Esophagus muscularis mucosa (tissue), 4 donors: ENCODE measurements at regions not wholly inside any gene's neighbourhood (a gene's known extent, or its start where the extent isn't known, plus 50 kb on each side); places are given as distances from the start of the nearest gene placed in this dataset.

Experiments used
- DNase-seq: peaks from one replicate; pipeline ENCODE4 v3.0.0-alpha.2; 2017; ENCODE audit errors: extremely low spot score
- H3K27ac ChIP-seq, 4 donors: fragments of 200-600 bp; sonication (generic); replicated peaks in 1 of 4; 1 replicate in 3 of 4; 2 replicates in 1 of 4; pipeline ENCODE4 v1.5.1; 2016 to 2019; ENCODE audit warnings: mild to moderate bottlenecking in 1 of 4
- H3K27me3 ChIP-seq, 4 donors: fragments of 200-600 bp; sonication (generic); one replicate each; pipeline versions ENCODE4 v1.5.1 to v1.6.0; 2016 to 2019
- H3K36me3 ChIP-seq, 4 donors: fragments of 200-600 bp; sonication (generic); one replicate each; pipeline ENCODE4 v1.5.1; 2016 to 2019
- H3K4me1 ChIP-seq, 4 donors: fragments of 200-600 bp; sonication (generic); one replicate each; pipeline ENCODE4 v1.5.1; 2016 to 2019
- H3K4me3 ChIP-seq, 4 donors: fragments of 200-600 bp; sonication (generic); 1 replicate in 2 of 4; 2 replicates in 2 of 4; pipeline ENCODE4 v1.5.1; 2016 to 2019; ENCODE audit warnings: mild to moderate bottlenecking in 4 of 4, moderate library complexity in 1 of 4
- H3K9me3 ChIP-seq, 4 donors: fragments of 200-600 bp; sonication (generic); 1 replicate in 3 of 4; 2 replicates in 1 of 4; pipeline ENCODE4 v1.5.1; 2016 to 2019
- CTCF ChIP-seq, 3 experiments: fragments of 200-600 bp in 2 of 3; fragments of 450-650 bp in 1 of 3; sonication (generic) in 2 of 3; IDR thresholded peaks; one replicate each; pipeline ENCODE4 v1.5.1; 2017 to 2019; ENCODE audit warnings: antibody characterized with exemption in 3 of 3, mild to moderate bottlenecking in 2 of 3, moderate library complexity in 1 of 3
- EP300 ChIP-seq: sonication (generic); formaldehyde crosslinking; IDR thresholded peaks from one replicate; pipeline ENCODE4 v1.6.1; 2017; ENCODE audit warnings: antibody characterized with exemption
- POLR2A ChIP-seq: fragments of 450-650 bp; IDR thresholded peaks from one replicate; pipeline ENCODE4 v1.6.1; 2017; ENCODE audit warnings: antibody characterized with exemption, moderate library complexity, mild to moderate bottlenecking, low read depth
- POLR2AphosphoS5 ChIP-seq, 2 donors: sonication (generic); formaldehyde crosslinking; IDR thresholded peaks; one replicate each; pipeline ENCODE4 v1.6.1; 2017; ENCODE audit warnings: antibody characterized with exemption in 2 of 2
- WGBS: methylation state at CpG from one replicate; pipeline ENCODE4 v1.1.5; 2018; 5-methylcytosine and 5-hydroxymethylcytosine counted together
- intact Hi-C: fragments of 100-400 bp; cut with DNase I; formaldehyde crosslinking; loops from one replicate; pipeline ENCODE4 v1.15.1; 2023

- Histone ChIP-seq H3K4me3 (no peak overlapping the region), H3K27me3 (no peaks in the 10 kb centered on the region), H3K36me3 (no peaks in the 10 kb centered on the region), H3K9me3 (no peaks in the 10 kb centered on the region), H3K4me1 (no peaks in the 10 kb centered on the region), H3K27ac (no peak overlapping the region)
- intact Hi-C loops, result no loop called here
- 62% methylated on average over 4 of the region's 4 CpGs for WGBS
- no peak for TF ChIP-seq POLR2AphosphoS5 (IDR thresholded peaks at IDR 0.05)
- no peak for TF ChIP-seq POLR2A
- no peak for TF ChIP-seq CTCF (IDR thresholded peaks at IDR 0.05)
- TF ChIP-seq EP300, result no peak
- no peak for DNase-seq
Observed at GRCh38 chrX:149274516-149275105, 230.5 kb downstream of the IDS start.

GRCh38 chrX:149272690-149273463 is 232.2 kb downstream of the IDS start:
- intact Hi-C loops, result no loop called here
- Histone ChIP-seq H3K27me3 (no peaks in the 10 kb centered on the region), H3K36me3 (no peaks in the 10 kb centered on the region), H3K4me3 (no peak overlapping the region), H3K27ac (no peak overlapping the region), H3K9me3 (no peaks in the 10 kb centered on the region), H3K4me1 (no peaks in the 10 kb centered on the region)
- TF ChIP-seq POLR2AphosphoS5 (IDR thresholded peaks at IDR 0.05) (no peak), CTCF (IDR thresholded peaks at IDR 0.05) (no peak), POLR2A (no peak), EP300 (no peak)
- 77% methylated on average over 10 of the region's 10 CpGs for WGBS
- no peak for DNase-seq

DNA sequence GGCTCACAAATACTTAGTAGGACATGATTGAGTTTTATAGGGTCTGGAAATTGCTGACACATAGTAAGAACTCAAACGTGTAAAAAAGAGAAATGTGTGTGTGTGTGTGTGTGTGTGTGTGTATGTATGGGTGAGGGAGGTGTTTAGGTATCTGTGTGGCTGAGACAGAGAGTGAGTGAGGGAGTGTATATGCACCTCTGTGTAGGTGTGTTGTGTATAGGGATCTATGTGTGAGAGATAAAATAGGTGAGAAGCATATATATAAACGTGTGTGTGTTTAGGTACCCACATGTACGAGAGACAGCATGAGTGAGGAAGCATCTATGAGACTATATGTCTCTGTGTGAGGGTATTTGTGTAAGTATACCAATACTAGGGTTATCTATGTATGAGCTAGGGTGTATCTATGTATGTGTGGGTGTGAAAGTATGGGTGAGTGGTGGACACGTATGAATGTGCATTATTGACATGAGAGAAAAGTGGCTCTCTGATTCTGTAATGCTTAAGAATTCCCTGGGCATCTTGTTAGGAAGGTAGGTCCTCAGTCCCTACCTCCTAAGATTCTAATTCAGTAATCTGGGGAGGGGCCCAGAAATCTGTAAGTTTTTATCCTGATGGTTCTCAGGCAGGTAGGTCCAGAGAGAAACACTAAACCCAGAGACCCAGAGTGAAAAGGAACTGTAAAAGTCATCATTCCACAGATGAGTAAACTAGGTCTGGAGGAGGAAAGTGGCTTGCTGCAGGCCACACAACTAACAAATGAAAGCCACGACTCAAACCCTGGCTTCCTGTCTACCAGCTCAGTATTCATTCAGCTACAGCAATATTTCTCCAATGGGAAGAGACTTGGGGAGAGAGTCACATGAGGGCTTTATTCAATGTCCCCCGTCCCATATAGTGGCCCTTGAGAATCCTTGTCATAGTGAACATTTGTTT is 237.0 kb downstream of the IDS start:
- H3K9me3 ChIP-seq, result no peaks in the 10 kb centered on the region
- WGBS, result 66% methylated on average over 6 of the region's 6 CpGs
- no peaks in the 10 kb centered on the region for H3K4me1 ChIP-seq
- no peak overlapping the region for H3K27ac ChIP-seq
- TF ChIP-seq EP300 (no peak), POLR2AphosphoS5 (IDR thresholded peaks at IDR 0.05) (no peak), CTCF (IDR thresholded peaks at IDR 0.05) (no peak), POLR2A (no peak)
- H3K27me3 ChIP-seq, result no peaks in the 10 kb centered on the region
- no peak for DNase-seq
- intact Hi-C loops, result no loop called here
- H3K4me3 ChIP-seq, result no peak overlapping the region
- H3K36me3 ChIP-seq, result no peaks in the 10 kb centered on the region

DNA sequence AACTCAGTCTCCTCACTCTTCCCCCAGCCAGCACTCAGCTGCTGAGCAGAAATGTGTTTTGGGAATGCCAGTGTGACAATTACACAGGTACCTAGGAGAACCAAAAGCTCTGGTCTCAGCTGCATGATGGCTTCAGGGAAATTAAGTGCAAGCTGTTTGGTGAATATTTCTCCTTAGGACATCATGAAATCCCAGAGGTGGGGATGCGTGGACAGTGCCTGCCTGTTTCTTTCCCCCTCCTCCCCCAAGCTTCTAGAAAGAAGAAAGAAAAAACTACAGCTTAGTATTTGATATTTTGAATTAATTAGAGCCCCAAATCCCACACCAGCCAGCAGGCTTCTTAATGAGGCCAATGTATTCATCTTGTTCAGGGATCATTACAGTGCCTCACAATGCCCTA is 243.0 kb downstream of the IDS start:
- H3K36me3 ChIP-seq, result no peaks in the 10 kb centered on the region
- TF ChIP-seq POLR2A, result no peak
- TF ChIP-seq EP300, result no peak
- H3K27me3 ChIP-seq, result no peaks in the 10 kb centered on the region
- intact Hi-C loops, result no loop called here
- H3K4me1 ChIP-seq, result no peaks in the 10 kb centered on the region
- no peak for DNase-seq
- no peaks in the 10 kb centered on the region for H3K9me3 ChIP-seq
- WGBS, result 64% methylated on average over 1 of the region's 1 CpG
- H3K4me3 ChIP-seq, result no peak overlapping the region
- H3K27ac ChIP-seq, result no peak overlapping the region

GRCh38 chrX:149259241-149259640 is 245.9 kb downstream of the IDS start:
- no peaks in the 10 kb centered on the region for H3K27me3 ChIP-seq
- DNase-seq, result no peak
- intact Hi-C loops, result no loop called here
- no peaks in the 10 kb centered on the region for H3K9me3 ChIP-seq
- TF ChIP-seq EP300 (no peak), POLR2AphosphoS5 (IDR thresholded peaks at IDR 0.05) (no peak), CTCF (IDR thresholded peaks at IDR 0.05) (no peak), POLR2A (no peak)
- no peaks in the 10 kb centered on the region for H3K36me3 ChIP-seq
- 58% methylated on average over 2 of the region's 2 CpGs for WGBS
- no peak overlapping the region for H3K27ac ChIP-seq
- no peak overlapping the region for H3K4me3 ChIP-seq
- no peaks in the 10 kb centered on the region for H3K4me1 ChIP-seq
